HCT116 (cell line): ENCODE measurements at regions not wholly inside any gene's neighbourhood (a gene's known extent, or its start where the extent isn't known, plus 50 kb on each side); places are given as distances from the start of the nearest gene placed in this dataset.

Experiments
- CEBPB ChIP-seq: IDR thresholded peaks from 2 replicates; pipeline ENCODE4 v1.6.1; 2012; ENCODE audit warnings: low read depth
- CTCF ChIP-seq, 3 experiments: fragments of 200-600 bp in 1 of 3; sonication (generic) in 1 of 3; IDR thresholded peaks in 2 of 3; conservative IDR thresholded peaks in 1 of 3; 2 replicates each; pipeline ENCODE4 v1.5.1; 2012 to 2017; ENCODE audit warnings: low read depth in 2 of 3, low read length in 2 of 3, antibody characterized with exemption in 1 of 3, borderline replicate concordance in 1 of 3, control low read depth in 1 of 3, mild to moderate bottlenecking in 1 of 3, mixed read lengths in 1 of 3, mixed run types in 1 of 3, moderate library complexity in 1 of 3; ENCODE audit not compliant: insufficient read depth in 1 of 3
- EGR1 ChIP-seq: IDR thresholded peaks from 2 replicates; pipeline ENCODE4 v1.6.1; 2012; ENCODE audit warnings: low read depth
- EZH2 ChIP-seq: fragments of 200-600 bp; sonication (generic); IDR thresholded peaks from 2 replicates; pipeline ENCODE4 v1.6.1; 2017; ENCODE audit warnings: antibody characterized with exemption, mixed run types
- EZH2phosphoT487 ChIP-seq: fragments of 200-600 bp; IDR thresholded peaks from 2 replicates; pipeline ENCODE4 v1.6.1; 2018; ENCODE audit warnings: antibody characterized with exemption, borderline replicate concordance
- POLR2A ChIP-seq: IDR thresholded peaks from 2 replicates; pipeline ENCODE4 v1.7.0; 2011; ENCODE audit warnings: borderline replicate concordance; ENCODE audit not compliant: insufficient read depth, insufficient read length; ENCODE audit errors: extremely low read depth
- POLR2AphosphoS5 ChIP-seq: IDR thresholded peaks from 2 replicates; pipeline ENCODE4 v1.6.1; 2011; ENCODE audit warnings: mild to moderate bottlenecking, low read depth, low read length, moderate library complexity
- RAD21 ChIP-seq: IDR thresholded peaks from 2 replicates; pipeline ENCODE4 v1.6.1; 2012; ENCODE audit warnings: low read depth, mild to moderate bottlenecking
- REST ChIP-seq: IDR thresholded peaks from 2 replicates; pipeline ENCODE4 v1.6.1; 2012; ENCODE audit warnings: low read depth
- SP1 ChIP-seq: IDR thresholded peaks from 2 replicates; pipeline ENCODE4 v1.6.1; 2012; ENCODE audit warnings: low read depth
- ZNF274 ChIP-seq: fragments of 200-500 bp; sonication (Bioruptor generic); IDR thresholded peaks from 2 replicates; pipeline ENCODE4 v1.6.1; 2014; ENCODE audit warnings: mild to moderate bottlenecking, low read depth, low read length, inconsistent platforms

- no peak for TF ChIP-seq SP1
- TF ChIP-seq RAD21, result no peak
- TF ChIP-seq POLR2AphosphoS5, result no peak
- no peak for TF ChIP-seq REST
- no peak for TF ChIP-seq EZH2phosphoT487
- no peak for TF ChIP-seq CTCF (IDR thresholded peaks at IDR 0.05 in 2 of 3, conservative IDR thresholded peaks at IDR 0.05 in 1 of 3; ENCODE audit: borderline replicate concordance in 1 of 3, insufficient read depth in 1 of 3, low read depth in 2 of 3, low read length in 2 of 3)
- no peak for TF ChIP-seq EZH2
- TF ChIP-seq POLR2A, result no peak
- no peak for TF ChIP-seq CEBPB
- TF ChIP-seq EGR1, result no peak
- no peak for TF ChIP-seq ZNF274
These were observed 388.7 kb downstream of the PRELID2 start for GRCh38 chr5:145446412-145446811.
